C4-2B (cell line): ENCODE measurements at regions not wholly inside any gene's neighbourhood (a gene's known extent, or its start where the extent isn't known, plus 50 kb on each side); places are given as distances from the start of the nearest gene placed in this dataset.

Experiments used
- H3K27ac ChIP-seq: fragments of 450-650 bp; 2 replicates; pipeline ENCODE4 v1.5.1; 2017
- CTCF ChIP-seq: fragments of 450-650 bp; conservative IDR thresholded peaks from 2 replicates; pipeline ENCODE4 v1.5.1; 2017; ENCODE audit warnings: mild to moderate bottlenecking
- ZFX ChIP-seq: fragments of 450-650 bp; IDR thresholded peaks from 2 replicates; pipeline ENCODE4 v1.6.1; 2017

GRCh38 chr2:104385743-104386142, 468.2 kb upstream of the POU3F3 start:
- TF ChIP-seq CTCF (no peak), ZFX (no peak)
- H3K27ac ChIP-seq: no peak overlapping the region

GRCh38 chr2:104388296-104388695, 465.6 kb upstream of the POU3F3 start:
- TF ChIP-seq CTCF (no peak), ZFX (no peak)
- H3K27ac ChIP-seq: no peak overlapping the region

- TF ChIP-seq ZFX: no peak
- no peak for TF ChIP-seq CTCF
- H3K27ac ChIP-seq: no peak overlapping the region
Measured at GRCh38 chr2:104402825-104403224, 451.1 kb upstream of the POU3F3 start.

- TF ChIP-seq ZFX (no peak), CTCF (no peak)
- H3K27ac ChIP-seq: no peak overlapping the region
Measured at GRCh38 chr2:104404526-104404925, 449.4 kb upstream of the POU3F3 start.

- H3K27ac ChIP-seq: no peak overlapping the region
- TF ChIP-seq ZFX: no peak
- TF ChIP-seq CTCF: no peak
Measured at GRCh38 chr2:104405623-104406022, 448.3 kb upstream of the POU3F3 start.

- TF ChIP-seq ZFX (no peak), CTCF (no peak)
- H3K27ac ChIP-seq: no peak overlapping the region
Measured at GRCh38 chr2:104406261-104406726, 447.6 kb upstream of the POU3F3 start.

- no peak for TF ChIP-seq ZFX
- TF ChIP-seq CTCF: no peak
- no peak overlapping the region for H3K27ac ChIP-seq
Measured at GRCh38 chr2:104407641-104408040, 446.3 kb upstream of the POU3F3 start.
